Spleen (tissue), 7 donors: ENCODE measurements at regions not wholly inside any gene's neighbourhood (a gene's known extent, or its start where the extent isn't known, plus 50 kb on each side); places are given as distances from the start of the nearest gene placed in this dataset.

Experiments
- CTCF ChIP-seq, 11 experiments: fragments of 200-600 bp in 7 of 11; fragments of 450-650 bp in 4 of 11; sonication (generic) in 4 of 11; IDR thresholded peaks in 8 of 11; conservative IDR thresholded peaks in 3 of 11; 1 replicate in 7 of 11; 2 replicates in 4 of 11; pipeline versions ENCODE4 v1.4.0 to v1.8.0; 2016 to 2021; ENCODE audit warnings: antibody characterized with exemption in 11 of 11, inconsistent platforms in 4 of 11, mild to moderate bottlenecking in 1 of 11
- POLR2A ChIP-seq, 3 donors: fragments of 450-650 bp; IDR thresholded peaks; one replicate each; pipeline ENCODE4 v1.5.1; 2017; ENCODE audit warnings: antibody characterized with exemption in 3 of 3, mild to moderate bottlenecking in 1 of 3
- donor health status: DM: no; HTN: no; CAD: no; lungs with moderate emphysema.
- donor health status: DM: no; HTN: no; CAD: no.
- donor health status: DM: no; HTN: no; CAD: no.

DNA sequence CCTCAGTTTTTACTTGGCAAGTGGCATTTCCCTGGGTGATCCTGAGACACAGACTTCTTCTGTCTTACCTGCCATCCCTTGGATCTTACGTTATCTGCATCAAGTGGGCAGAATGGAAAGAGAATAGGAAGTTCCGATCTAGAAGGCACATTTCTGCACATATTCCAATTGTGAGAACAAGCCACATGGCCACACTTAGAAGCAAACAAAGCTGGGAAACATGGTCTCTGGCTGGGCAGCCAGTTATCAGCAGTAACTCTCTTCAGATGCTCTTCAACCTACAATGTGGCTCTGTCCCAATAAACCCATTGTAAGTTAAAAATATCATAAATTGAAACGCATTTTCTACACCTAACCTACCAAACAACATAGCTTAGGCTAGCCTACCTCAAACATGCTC lies 67.3 kb upstream of the CCN6 start:
- TF ChIP-seq POLR2A (IDR thresholded peaks at IDR 0.05) (no peak), CTCF (IDR thresholded peaks at IDR 0.05 in 8 of 11, conservative IDR thresholded peaks at IDR 0.05 in 3 of 11) (no peak)
